Ramos (cell line): ENCODE measurements at regions not wholly inside any gene's neighbourhood (a gene's known extent, or its start where the extent isn't known, plus 50 kb on each side); places are given as distances from the start of the nearest gene placed in this dataset.

Source experiments
- in situ Hi-C: fragments of 300-500 bp; cut with MboI; formaldehyde crosslinking; loops from one replicate; pipeline ENCODE4 v1.14.3; 2022; ENCODE audit warnings: low sequenced_read_pairs; ENCODE audit not compliant: unreplicated experiment

DNA sequence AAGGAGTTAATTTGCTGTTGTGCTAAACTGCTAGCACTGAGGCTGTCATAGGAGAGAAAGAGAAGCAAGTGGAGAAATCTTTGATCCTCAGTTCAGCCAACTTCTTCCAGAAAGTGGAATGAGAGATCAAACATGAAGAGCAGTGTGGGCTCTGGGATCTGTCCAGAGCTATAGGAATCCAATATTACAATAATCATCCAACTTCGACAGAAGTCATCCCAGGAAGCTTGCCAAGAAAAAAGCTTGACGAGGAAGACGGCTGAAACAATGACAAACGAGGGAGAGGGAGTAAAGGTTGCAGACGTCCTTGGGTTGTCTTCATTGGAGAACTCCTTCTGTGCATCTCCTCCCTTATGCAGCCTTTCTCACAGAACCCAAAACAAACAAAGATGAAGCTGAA is 496.2 kb downstream of the INSC start:
- in situ Hi-C loops, result no loop called here

DNA sequence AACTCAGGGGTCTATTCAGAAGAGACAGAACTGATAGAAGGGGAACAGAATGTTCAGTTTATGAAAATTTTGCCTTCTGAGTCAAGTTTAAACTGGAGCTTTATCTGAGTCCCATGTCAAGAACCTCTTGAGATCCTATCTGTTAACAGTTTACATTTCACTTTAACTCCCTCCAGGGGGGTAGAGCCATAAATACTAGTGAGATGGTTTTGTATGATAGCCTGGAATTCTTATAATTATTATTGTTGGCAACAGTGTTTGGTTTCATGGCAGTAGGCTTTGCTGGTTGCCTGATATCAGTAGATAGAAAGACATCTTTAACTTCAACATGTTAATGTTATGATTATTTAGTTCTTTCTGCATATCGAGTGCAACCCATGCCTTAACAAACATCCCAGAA is 498.5 kb downstream of the INSC start:
- in situ Hi-C loops, result no loop called here

DNA sequence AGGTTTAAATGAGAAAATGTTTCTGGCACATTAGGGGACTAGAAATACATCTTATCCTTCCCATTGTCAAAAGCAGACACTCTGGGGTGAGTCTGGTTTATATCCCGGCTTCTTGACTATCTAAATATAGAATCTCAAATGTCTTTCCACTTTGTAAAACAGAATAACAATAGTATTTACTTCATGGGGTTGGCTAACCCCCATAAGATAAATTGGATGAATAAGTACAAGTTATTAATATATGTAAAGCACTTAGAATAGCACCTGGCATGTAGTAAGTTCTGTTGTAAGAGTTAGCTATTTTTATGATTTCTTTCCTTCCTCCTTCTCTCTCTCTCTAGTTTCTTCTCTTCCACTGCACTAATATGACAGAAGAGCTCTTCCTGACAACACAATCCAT is 499.1 kb downstream of the INSC start:
- in situ Hi-C loops, result no loop called here

DNA sequence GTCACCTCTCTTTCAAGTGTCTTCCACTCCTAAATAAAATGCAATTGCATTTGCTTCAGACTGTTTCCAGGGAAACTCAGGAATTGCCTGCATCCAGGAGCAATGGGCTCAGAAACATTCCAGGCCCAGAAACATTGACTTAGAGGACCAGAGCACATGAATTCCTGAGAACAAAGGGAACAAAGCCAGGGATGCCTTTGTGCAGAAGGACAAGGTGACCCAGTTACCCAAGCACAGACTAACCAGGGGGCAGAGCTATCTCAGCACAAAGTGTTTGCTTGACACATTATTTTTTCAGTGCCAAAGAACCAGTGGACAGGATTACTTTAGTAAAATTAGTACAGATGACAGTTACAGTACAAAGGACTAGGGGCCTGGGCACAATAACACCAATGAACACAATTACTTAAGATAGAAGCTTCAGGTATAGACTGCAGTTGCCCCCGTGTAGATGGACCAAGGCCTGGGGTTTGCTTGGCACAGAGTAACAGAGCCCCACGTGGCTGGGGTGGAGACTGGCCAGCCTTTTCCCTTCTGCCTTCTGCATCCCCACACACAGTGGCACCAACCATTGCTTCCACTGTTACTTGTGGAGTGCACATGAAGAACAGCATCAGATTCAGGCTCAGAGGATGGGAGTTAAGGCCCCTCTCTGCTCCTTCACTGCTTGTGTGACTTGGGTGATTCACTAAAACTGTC is 500.8 kb downstream of the INSC start:
- in situ Hi-C loops, result no loop called here

GRCh38 chr11:15616130-15617105 is 501.7 kb downstream of the INSC start:
- in situ Hi-C loops, result no loop called here

DNA sequence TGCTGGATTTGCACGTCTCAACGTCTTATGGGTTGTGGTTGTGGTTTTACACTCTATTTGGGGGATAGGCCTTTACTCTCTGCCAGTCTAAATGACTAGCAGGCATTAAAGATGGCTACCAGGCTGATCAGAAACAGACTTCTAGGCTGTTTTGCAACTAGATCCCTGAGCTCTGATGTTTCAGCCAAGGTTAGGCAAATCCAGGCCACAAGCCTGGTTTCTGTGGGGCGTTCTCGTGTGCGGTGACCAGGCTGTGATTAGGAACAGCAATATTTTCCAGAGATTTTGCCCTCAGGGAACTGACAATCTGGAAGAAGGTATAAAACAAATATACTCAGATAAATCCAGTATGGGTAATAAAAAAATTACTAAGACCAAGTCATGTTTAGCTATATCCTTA is 502.4 kb downstream of the INSC start:
- in situ Hi-C loops, result no loop called here

DNA sequence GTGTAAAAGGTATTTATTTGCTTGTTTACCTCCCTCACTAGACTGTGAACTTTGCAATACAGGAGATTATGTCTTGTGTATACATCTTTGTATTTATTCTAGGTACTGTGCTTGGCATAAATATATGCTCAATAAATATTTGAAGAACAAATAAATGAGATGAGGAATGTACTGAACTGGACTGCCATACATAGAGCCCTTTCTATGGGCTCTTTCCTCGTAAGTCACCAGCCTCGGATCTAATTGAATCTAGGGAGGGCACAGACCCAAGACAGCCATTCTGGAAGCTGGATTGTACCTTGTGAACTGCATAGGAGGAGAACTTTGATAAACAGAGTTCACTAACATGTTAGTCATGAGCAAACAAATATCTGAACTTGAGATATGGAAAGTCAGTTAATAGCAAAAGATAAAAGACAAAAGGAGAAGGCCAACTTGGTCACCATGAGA is 503.9 kb downstream of the INSC start:
- in situ Hi-C loops, result no loop called here

- in situ Hi-C loops, result no loop called here
These were observed 506.8 kb downstream of the INSC start for GRCh38 chr11:15621565-15621964.

GRCh38 chr11:15622231-15622890 is 507.6 kb downstream of the INSC start:
- in situ Hi-C loops, result no loop called here

- in situ Hi-C loops, result no loop called here
These were observed 510.0 kb downstream of the INSC start for GRCh38 chr11:15624701-15625100.

GRCh38 chr11:15625691-15626090 is 511.0 kb downstream of the INSC start:
- in situ Hi-C loops, result no loop called here

DNA sequence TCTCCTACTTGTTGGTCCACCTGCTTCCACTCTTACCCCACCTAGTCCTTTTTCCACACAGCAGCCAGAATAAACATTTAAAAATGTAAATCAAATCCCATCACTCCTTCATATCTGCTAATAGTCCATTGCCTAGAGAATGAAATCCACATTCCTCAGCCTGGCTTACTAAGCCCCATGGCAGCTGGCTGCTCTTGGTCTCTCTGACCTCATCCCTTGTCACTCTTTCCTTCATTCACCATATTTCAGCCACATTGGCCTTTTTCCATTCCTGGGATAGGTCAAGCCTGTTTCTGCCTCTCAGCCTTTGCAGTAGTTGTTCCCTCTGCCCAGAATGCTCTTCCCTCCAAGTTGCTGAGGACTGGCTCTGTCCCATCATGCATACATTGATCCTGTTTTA is 512.8 kb downstream of the INSC start:
- in situ Hi-C loops, result no loop called here

DNA sequence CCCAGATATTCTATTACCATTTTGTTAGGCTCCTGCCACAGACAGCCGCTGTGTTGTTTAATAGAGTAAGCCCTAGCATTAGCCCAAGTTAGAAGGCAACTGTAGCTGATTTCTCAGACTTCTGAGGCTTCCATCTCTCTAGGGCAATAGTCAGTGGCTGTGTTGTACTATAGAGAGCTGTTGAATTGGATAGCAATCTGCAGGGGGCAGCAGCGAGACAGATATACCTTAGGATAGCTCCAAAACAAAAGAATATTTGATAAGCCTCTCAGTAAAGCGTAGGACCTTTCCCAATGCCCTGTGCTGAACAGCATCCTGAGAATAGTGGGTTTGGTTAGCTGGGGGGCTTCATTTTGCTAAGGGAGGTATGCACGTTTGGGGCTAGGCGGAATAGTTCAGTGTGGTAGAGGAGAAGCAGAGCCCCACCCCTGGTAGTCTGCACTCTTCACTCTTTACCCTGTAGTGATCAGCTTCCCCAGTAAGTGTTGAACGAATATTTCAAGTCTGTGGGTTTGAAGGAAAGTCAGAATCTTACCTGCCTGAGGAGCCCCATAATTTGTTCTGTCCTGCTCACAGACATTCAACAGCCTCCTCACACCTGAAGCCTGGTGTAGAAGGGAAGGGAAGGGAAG is 515.1 kb downstream of the INSC start:
- in situ Hi-C loops, result no loop called here

DNA sequence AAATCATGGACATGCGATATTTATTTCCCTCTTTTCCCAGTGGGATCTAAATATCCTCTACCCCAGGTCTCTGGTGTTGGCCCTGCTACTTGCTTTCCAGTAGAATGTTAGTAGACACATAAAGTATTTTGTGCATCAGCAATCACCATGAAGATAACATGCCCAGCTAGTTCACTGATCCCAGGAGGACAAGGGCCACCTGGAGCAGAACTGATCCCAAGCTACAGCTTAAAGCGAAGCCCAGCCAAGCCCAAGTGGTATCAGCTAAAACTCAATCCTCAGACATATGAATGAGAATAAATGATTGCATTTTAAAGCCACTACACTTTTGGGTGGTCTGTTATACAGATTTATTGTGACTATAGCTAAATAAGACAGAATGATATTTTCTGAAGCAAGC is 516.2 kb downstream of the INSC start:
- in situ Hi-C loops, result no loop called here

DNA sequence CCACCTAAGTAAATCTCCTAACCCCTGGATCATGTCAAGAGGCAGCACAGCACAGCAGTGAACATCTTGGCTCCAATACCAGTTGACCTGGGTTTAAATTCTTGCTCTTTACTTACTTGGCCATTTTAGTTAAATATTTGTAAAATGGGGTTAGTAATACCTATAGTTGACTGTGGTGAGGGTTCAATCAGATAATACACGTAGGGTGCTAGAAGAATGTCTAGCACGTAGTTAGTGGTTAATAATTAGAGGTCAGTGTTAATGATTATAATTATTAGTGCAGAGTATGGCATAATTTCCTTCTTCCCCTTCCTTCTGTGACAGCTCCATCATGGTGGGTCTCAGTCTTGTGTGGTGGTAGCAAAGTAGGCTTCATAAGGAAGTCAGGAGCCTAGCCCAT is 520.8 kb downstream of the INSC start:
- in situ Hi-C loops, result no loop called here

GRCh38 chr11:15636521-15637089 is 521.9 kb downstream of the INSC start:
- in situ Hi-C loops, result no loop called here

DNA sequence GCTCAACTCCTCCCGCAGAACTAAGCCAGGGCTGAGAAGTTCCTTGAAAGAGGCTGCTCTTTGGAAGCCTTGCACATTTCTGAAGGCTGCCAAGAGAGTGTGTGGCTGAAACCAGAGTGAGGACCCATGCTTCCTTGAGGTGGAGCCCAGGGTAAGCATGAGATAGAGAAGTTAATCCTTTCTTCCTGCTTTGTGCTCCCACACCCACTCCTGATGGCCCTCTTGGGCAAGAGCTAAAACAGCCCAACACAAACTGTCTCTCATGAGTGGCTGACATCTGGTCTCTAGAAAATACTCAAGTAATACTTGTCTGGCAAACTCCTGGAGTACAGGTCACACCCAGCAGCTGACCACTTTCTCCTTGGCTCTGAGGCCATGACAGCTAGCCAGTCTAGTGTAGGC is 523.7 kb downstream of the INSC start:
- in situ Hi-C loops, result no loop called here

- in situ Hi-C loops, result no loop called here
These were observed 525.6 kb downstream of the INSC start for GRCh38 chr11:15640318-15640717.

DNA sequence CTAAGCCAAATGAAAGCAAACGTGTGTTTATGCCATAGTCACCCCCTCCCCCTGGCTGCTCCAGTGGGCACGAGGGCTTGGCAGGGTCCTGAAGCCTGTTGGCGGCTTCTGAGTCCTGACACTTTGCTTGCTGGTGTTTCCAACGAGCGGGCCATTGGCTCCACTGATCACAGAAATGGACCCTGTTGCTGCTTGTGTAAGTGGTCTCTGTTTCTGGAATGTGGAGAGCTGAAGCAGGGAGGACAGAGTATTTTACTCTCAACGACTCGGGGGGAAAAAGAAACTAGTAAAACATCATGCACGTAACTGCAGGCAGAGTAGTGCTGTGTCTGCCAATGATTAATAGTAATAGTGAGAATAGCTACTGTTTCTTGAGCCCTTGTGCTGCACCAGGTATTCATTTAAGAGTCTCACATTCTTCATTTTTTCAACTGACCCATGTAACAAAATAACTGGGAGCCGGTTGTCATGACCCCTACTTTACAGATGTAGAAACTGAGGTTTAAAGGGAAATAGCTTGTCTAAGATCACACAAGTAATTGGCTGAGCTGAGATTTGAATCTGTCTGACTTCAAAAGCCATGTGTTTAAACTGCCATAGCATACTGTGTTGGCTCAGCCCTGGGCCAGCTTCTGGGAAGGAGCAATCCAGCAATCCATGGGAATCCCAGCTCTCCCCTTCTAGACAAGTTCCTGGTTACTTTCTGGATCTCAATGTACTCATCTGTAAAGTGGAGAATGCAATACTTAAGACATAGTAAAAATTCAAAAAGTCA is 526.7 kb downstream of the INSC start:
- in situ Hi-C loops, result no loop called here
